ENCODE measurements at regions not wholly inside any gene's neighbourhood (a gene's known extent, or its start where the extent isn't known, plus 50 kb on each side); places are given as distances from the start of the nearest gene placed in this dataset.

DNA sequence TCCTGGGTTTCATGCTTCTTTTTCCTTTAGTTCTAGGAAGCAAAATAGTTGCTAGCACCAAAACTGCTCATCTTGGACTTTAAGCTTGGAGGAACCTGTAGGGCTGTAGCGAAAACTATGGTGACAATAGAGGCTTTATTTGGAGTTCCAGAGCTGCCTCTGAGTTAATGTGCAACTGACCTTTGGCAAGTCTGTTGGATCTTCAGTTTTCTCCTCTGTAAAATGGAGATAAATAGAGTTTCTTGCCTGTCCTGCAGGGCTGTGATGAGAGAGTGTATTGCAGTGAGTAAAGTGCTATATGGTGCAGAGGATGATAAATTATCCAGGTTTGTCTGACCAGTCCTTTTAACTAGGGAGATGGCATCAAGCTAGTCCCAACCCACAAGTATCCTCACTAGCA is 417.0 kb downstream of the MAN2A1 start:
- Histone ChIP-seq H3K36me3 (ENCODE audit: insufficient read depth, low read depth, low read length) (no peaks in the 10 kb centered on the region), H3K27ac (ENCODE audit: low read length) (no peak overlapping the region)

DNA sequence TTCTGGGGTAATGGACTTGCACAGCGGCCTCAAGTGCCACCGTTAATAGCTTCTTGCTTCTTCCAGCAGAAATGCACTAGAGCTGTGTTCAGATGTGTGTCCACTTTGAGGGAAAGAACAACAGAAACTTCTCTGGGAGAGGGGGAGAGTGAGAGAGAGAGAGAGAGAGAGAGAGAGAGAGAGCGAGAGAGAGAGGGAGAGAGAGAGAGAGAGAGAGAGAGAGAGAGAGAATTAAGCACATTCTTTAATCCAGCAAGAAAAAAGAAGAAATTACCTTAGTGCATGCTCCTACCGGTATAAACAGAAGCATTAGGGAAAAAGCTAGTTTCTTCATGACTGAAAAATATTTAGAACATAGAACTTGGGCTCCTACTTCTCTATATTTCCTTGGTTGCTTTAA is 418.8 kb downstream of the MAN2A1 start:
- no peaks in the 10 kb centered on the region for H3K9me3 ChIP-seq (ENCODE audit: insufficient read depth, low read depth, low read length)
- H3K27me3 ChIP-seq (ENCODE audit: insufficient read depth, low read length): no peaks in the 10 kb centered on the region
- H3K27ac ChIP-seq (ENCODE audit: low read length): no peak overlapping the region
- H3K9ac ChIP-seq (ENCODE audit: low read depth, low read length): no peak overlapping the region
- H3K36me3 ChIP-seq (ENCODE audit: insufficient read depth, low read depth, low read length): no peaks in the 10 kb centered on the region
- H3K4me3 ChIP-seq (ENCODE audit: low read length): no peak overlapping the region
- no peaks in the 10 kb centered on the region for H3K4me1 ChIP-seq (ENCODE audit: insufficient read depth, low read length)

More for the DNA sequence above, 417.0 kb downstream of the MAN2A1 start:
- Histone ChIP-seq H3K9me3 (ENCODE audit: insufficient read depth, low read depth, low read length) (no peaks in the 10 kb centered on the region), H3K4me3 (ENCODE audit: low read length) (no peak overlapping the region), H3K9ac (ENCODE audit: low read depth, low read length) (no peak overlapping the region), H3K4me1 (ENCODE audit: insufficient read depth, low read length) (no peaks in the 10 kb centered on the region), H3K27me3 (ENCODE audit: insufficient read depth, low read length) (no peaks in the 10 kb centered on the region)

DNA sequence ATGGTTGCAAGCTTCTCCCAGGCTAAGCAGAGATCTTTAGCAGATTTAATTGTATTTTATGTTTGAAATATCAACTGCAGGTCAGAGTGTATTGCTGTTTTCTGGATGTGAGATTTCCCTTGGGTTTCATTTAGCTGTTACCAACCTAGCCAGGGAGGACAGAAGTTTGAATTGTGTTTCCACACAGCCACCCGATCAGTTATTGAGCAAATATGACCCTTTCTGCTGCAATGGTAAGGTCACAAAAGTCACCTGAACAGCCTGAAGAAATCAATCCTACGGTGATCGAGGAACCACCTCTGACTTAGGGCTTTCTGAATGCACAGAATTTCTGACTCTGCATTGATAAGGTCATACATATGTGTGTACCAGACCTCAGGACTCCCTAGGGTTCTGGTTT is 419.9 kb downstream of the MAN2A1 start:
- no peaks in the 10 kb centered on the region for H3K27me3 ChIP-seq (ENCODE audit: insufficient read depth, low read length)
- H3K4me3 ChIP-seq (ENCODE audit: low read length): no peak overlapping the region
- H3K9me3 ChIP-seq (ENCODE audit: insufficient read depth, low read depth, low read length): no peaks in the 10 kb centered on the region
- no peak overlapping the region for H3K9ac ChIP-seq (ENCODE audit: low read depth, low read length)
- no peaks in the 10 kb centered on the region for H3K4me1 ChIP-seq (ENCODE audit: insufficient read depth, low read length)
- no peaks in the 10 kb centered on the region for H3K36me3 ChIP-seq (ENCODE audit: insufficient read depth, low read depth, low read length)
- no peak overlapping the region for H3K27ac ChIP-seq (ENCODE audit: low read length)

GRCh38 chr5:110112348-110112747 is 422.6 kb downstream of the MAN2A1 start:
- no peaks in the 10 kb centered on the region for H3K4me1 ChIP-seq (ENCODE audit: insufficient read depth, low read length)
- no peaks in the 10 kb centered on the region for H3K36me3 ChIP-seq (ENCODE audit: insufficient read depth, low read depth, low read length)
- H3K9ac ChIP-seq (ENCODE audit: low read depth, low read length): no peak overlapping the region
- no peak overlapping the region for H3K27ac ChIP-seq (ENCODE audit: low read length)
- H3K4me3 ChIP-seq (ENCODE audit: low read length): no peak overlapping the region
- no peaks in the 10 kb centered on the region for H3K27me3 ChIP-seq (ENCODE audit: insufficient read depth, low read length)
- peaks cover 2% of the 10 kb centered on the region; the same call in 1 of the 2 replicates for H3K9me3 ChIP-seq (ENCODE audit: insufficient read depth, low read depth, low read length)

DNA sequence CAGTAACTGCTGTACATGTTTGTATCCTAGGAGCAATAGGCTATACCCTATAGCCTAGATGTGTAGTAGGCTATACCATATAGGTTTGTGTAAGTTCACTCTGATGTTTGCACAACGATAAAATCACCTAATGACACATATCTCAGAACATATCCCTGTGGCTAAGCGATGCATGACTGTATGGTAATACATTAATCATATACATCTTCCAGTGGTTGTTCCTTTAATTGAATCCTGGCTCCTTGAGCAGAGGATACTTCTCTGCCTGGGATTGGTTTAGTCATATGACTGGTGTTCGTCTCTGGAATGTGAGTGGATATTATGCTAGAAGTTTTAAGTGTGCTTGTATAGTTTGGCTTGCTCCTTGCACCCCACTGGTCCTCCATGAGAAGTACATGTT is 425.8 kb downstream of the MAN2A1 start:
- H3K9ac ChIP-seq (ENCODE audit: low read depth, low read length): no peak overlapping the region
- no peak overlapping the region for H3K4me3 ChIP-seq (ENCODE audit: low read length)
- H3K4me1 ChIP-seq (ENCODE audit: insufficient read depth, low read length): no peaks in the 10 kb centered on the region
- no peak overlapping the region for H3K27ac ChIP-seq (ENCODE audit: low read length)
- peaks cover 2% of the 10 kb centered on the region; the same call in 1 of the 2 replicates for H3K9me3 ChIP-seq (ENCODE audit: insufficient read depth, low read depth, low read length)
- no peaks in the 10 kb centered on the region for H3K36me3 ChIP-seq (ENCODE audit: insufficient read depth, low read depth, low read length)
- no peaks in the 10 kb centered on the region for H3K27me3 ChIP-seq (ENCODE audit: insufficient read depth, low read length)

GRCh38 chr5:110116539-110116938 is 426.8 kb downstream of the MAN2A1 start:
- H3K27me3 ChIP-seq (ENCODE audit: insufficient read depth, low read length): no peaks in the 10 kb centered on the region
- peaks cover 2% of the 10 kb centered on the region; the same call in 1 of the 2 replicates for H3K9me3 ChIP-seq (ENCODE audit: insufficient read depth, low read depth, low read length)
- H3K27ac ChIP-seq (ENCODE audit: low read length): no peak overlapping the region

DNA sequence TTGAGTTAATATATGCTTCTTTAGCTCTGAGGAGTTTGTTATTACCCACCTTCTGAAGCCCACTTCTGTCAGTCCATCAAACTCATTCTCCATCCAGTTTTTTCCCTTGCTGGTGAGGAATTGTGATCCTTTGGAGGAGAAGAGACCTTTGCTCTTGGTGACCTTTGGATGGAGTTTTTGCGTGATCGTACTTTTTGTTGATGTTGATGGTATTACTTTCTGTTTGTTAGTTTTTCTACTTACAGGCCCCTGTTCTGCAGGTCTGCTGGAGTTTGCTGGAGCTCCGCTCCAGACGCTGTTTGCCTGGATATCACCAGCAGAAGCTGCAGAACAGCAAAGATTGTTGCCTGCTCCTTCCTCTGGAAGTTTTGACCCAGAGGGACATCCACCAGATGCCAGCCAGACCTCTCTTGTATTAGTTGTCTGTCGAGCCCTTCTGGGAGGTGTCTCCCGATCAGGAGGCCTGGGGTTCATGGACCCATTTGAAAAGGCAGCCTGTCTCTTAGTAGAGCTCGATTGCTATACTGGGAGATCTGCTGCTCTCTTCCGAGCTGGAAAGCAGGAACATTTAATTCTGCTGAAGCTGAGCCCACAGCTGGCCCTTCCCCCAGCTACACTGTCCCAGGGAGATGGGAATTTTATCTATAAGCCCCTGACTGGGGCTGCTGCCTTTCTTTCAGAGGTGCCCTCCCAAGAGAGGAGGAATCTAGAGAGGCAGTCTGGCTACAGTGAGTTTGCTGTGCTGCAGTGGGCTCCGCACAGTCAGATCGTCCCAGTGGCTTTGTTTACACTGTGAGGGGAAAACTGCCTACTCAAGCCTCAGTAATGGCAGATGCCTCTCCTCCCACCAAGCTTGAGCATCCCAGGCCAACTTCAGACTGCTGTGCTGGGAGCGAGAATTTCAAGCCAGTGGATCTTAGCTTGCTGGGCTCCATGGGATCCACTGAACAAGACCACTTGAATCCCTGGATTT is 445.5 kb downstream of the MAN2A1 start:
- no peaks in the 10 kb centered on the region for H3K9me3 ChIP-seq (ENCODE audit: insufficient read depth, low read depth, low read length)
- no peaks in the 10 kb centered on the region for H3K4me1 ChIP-seq (ENCODE audit: insufficient read depth, low read length)
- H3K9ac ChIP-seq (ENCODE audit: low read depth, low read length): no peak overlapping the region
- no peaks in the 10 kb centered on the region for H3K36me3 ChIP-seq (ENCODE audit: insufficient read depth, low read depth, low read length)
- no peaks in the 10 kb centered on the region for H3K27me3 ChIP-seq (ENCODE audit: insufficient read depth, low read length)
- no peak overlapping the region for H3K4me3 ChIP-seq (ENCODE audit: low read length)
- H3K27ac ChIP-seq (ENCODE audit: low read length): no peak overlapping the region

More at GRCh38 chr5:110116539-110116938, 426.8 kb downstream of the MAN2A1 start:
- no peak overlapping the region for H3K9ac ChIP-seq (ENCODE audit: low read depth, low read length)
- no peaks in the 10 kb centered on the region for H3K4me1 ChIP-seq (ENCODE audit: insufficient read depth, low read length)
- H3K4me3 ChIP-seq (ENCODE audit: low read length): no peak overlapping the region
- H3K36me3 ChIP-seq (ENCODE audit: insufficient read depth, low read depth, low read length): no peaks in the 10 kb centered on the region

GRCh38 chr5:110150199-110150598 is 460.5 kb downstream of the MAN2A1 start:
- Histone ChIP-seq H3K9ac (ENCODE audit: low read depth, low read length) (no peak overlapping the region), H3K4me1 (ENCODE audit: insufficient read depth, low read length) (no peaks in the 10 kb centered on the region), H3K4me3 (ENCODE audit: low read length) (no peak overlapping the region), H3K27me3 (ENCODE audit: insufficient read depth, low read length) (no peaks in the 10 kb centered on the region), H3K27ac (ENCODE audit: low read length) (no peak overlapping the region), H3K9me3 (ENCODE audit: insufficient read depth, low read depth, low read length) (no peaks in the 10 kb centered on the region), H3K36me3 (ENCODE audit: insufficient read depth, low read depth, low read length) (no peaks in the 10 kb centered on the region)

- Histone ChIP-seq H3K27ac (ENCODE audit: low read length) (no peak overlapping the region), H3K4me3 (ENCODE audit: low read length) (no peak overlapping the region), H3K36me3 (ENCODE audit: insufficient read depth, low read depth, low read length) (no peaks in the 10 kb centered on the region), H3K9me3 (ENCODE audit: insufficient read depth, low read depth, low read length) (no peaks in the 10 kb centered on the region), H3K4me1 (ENCODE audit: insufficient read depth, low read length) (no peaks in the 10 kb centered on the region), H3K9ac (ENCODE audit: low read depth, low read length) (no peak overlapping the region), H3K27me3 (ENCODE audit: insufficient read depth, low read length) (no peaks in the 10 kb centered on the region)
Measured at GRCh38 chr5:110159202-110159601, 469.5 kb downstream of the MAN2A1 start.

- Histone ChIP-seq H3K4me3 (ENCODE audit: low read length) (no peak overlapping the region), H3K27me3 (ENCODE audit: insufficient read depth, low read length) (no peaks in the 10 kb centered on the region), H3K9me3 (ENCODE audit: insufficient read depth, low read depth, low read length) (no peaks in the 10 kb centered on the region), H3K9ac (ENCODE audit: low read depth, low read length) (no peak overlapping the region), H3K36me3 (ENCODE audit: insufficient read depth, low read depth, low read length) (no peaks in the 10 kb centered on the region), H3K4me1 (ENCODE audit: insufficient read depth, low read length) (no peaks in the 10 kb centered on the region), H3K27ac (ENCODE audit: low read length) (no peak overlapping the region)
Measured at GRCh38 chr5:110161162-110161561, 471.4 kb downstream of the MAN2A1 start.

GRCh38 chr5:110165366-110165765 is 475.6 kb downstream of the MAN2A1 start:
- peaks cover 4% of the 10 kb centered on the region; the same call in 1 of the 2 replicates for H3K9me3 ChIP-seq (ENCODE audit: insufficient read depth, low read depth, low read length)
- H3K4me3 ChIP-seq (ENCODE audit: low read length): no peak overlapping the region
- H3K9ac ChIP-seq (ENCODE audit: low read depth, low read length): no peak overlapping the region

DNA sequence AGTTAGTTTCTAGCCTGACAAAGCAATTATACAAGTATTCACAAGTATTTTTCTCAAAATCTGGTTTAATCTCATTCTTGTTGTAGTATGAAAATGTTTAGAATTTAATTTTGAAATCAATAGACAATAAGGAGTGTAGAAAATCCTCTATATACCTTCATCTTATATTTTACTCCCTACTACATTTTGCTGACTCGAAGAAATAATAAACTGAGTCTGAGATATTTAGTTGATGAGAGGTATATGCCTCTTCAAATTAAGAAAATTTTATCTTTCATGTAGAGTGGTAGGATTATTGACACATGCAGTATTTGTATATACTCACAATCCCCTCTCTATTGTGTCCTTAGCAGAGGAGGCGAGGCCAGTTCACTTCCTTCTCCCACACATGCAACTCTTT is 477.7 kb downstream of the MAN2A1 start:
- Histone ChIP-seq H3K4me1 (ENCODE audit: insufficient read depth, low read length) (no peaks in the 10 kb centered on the region), H3K27ac (ENCODE audit: low read length) (no peak overlapping the region), H3K9me3 (ENCODE audit: insufficient read depth, low read depth, low read length) (peaks cover 6% of the 10 kb centered on the region; the same call in 1 of the 2 replicates), H3K4me3 (ENCODE audit: low read length) (no peak overlapping the region), H3K27me3 (ENCODE audit: insufficient read depth, low read length) (no peaks in the 10 kb centered on the region), H3K9ac (ENCODE audit: low read depth, low read length) (no peak overlapping the region), H3K36me3 (ENCODE audit: insufficient read depth, low read depth, low read length) (no peaks in the 10 kb centered on the region)

More at GRCh38 chr5:110165366-110165765, 475.6 kb downstream of the MAN2A1 start:
- H3K27ac ChIP-seq (ENCODE audit: low read length): no peak overlapping the region
- no peaks in the 10 kb centered on the region for H3K27me3 ChIP-seq (ENCODE audit: insufficient read depth, low read length)
- no peaks in the 10 kb centered on the region for H3K4me1 ChIP-seq (ENCODE audit: insufficient read depth, low read length)
- no peaks in the 10 kb centered on the region for H3K36me3 ChIP-seq (ENCODE audit: insufficient read depth, low read depth, low read length)

Measured in iPS-20b (cell line).